ENCODE measurements at regions not wholly inside any gene's neighbourhood (a gene's known extent, or its start where the extent isn't known, plus 50 kb on each side); places are given as distances from the start of the nearest gene placed in this dataset.

DNA sequence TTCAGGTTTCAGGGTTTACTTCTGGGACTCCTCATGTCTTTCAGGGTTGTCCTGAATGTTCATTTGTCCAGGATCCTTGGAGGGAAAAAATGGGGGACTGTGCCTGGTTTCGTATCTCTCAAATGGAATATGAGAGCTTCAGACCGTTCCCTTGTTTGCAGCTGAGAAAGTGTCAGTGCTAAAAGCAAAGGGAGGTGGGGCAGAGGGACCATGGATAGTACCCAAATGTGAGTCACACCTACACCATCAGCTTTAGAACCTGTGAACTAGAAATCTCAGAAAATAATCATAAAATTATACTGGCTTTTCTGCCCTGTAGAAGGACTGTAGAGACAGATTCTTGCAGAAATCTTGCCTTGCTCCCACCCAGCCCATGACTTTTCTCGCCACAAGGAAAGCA, 84.3 kb upstream of the TAF11L2 start:
- Histone ChIP-seq H4K8ac (ENCODE audit: low read depth in 2 of 2, low read length in 2 of 2) (no peak overlapping the region), H4K20me1 (ENCODE audit: insufficient read depth, low read length) (no peaks in the 10 kb centered on the region), H2AK9ac (replicated peaks; ENCODE audit: low read depth, low read length, poor library complexity) (no peak overlapping the region), H3K4ac (ENCODE audit: low read depth, low read length) (no peak overlapping the region), H2AFZ (replicated peaks; ENCODE audit: low read length, poor library complexity) (no peak overlapping the region), H3K23ac (ENCODE audit: low read depth, low read length) (no peak overlapping the region), H2BK15ac (ENCODE audit: low read depth, low read length) (no peak overlapping the region), H3K4me2 (ENCODE audit: low read depth, low read length) (no peak overlapping the region), H3K36me3 (ENCODE audit: control insufficient read depth, insufficient read depth, low read length) (no peaks in the 10 kb centered on the region), H3K27ac (ENCODE audit: insufficient read depth, low read length) (no peak overlapping the region), H3K18ac (ENCODE audit: low read depth, low read length) (no peak overlapping the region), H3K9me1 (ENCODE audit: insufficient read depth, low read length) (no peaks in the 10 kb centered on the region), H3K56ac (ENCODE audit: extremely low read depth, insufficient read depth, low read length) (no peak overlapping the region), H3K79me1 (ENCODE audit: low read depth in 1 of 2, low read length in 2 of 2) (no peaks in the 10 kb centered on the region), H2AK5ac (ENCODE audit: low read depth, low read length) (no peak overlapping the region), H3K4me3 (ENCODE audit: insufficient read depth, low read depth, low read length) (no peak overlapping the region), H2BK5ac (ENCODE audit: low read depth, low read length, poor library complexity, severe bottlenecking) (no peak overlapping the region), H3K27me3 (ENCODE audit: control insufficient read depth, insufficient read depth, low read length) (peaks cover 2% of the 10 kb centered on the region; the same call in 1 of the 2 replicates), H3K9me3 (ENCODE audit: control insufficient read depth, insufficient read depth, low read length) (no peaks in the 10 kb centered on the region), H2BK20ac (ENCODE audit: low read depth, low read length) (no peak overlapping the region), H3K4me1 (ENCODE audit: control insufficient read depth, insufficient read depth, low read length) (no peaks in the 10 kb centered on the region), H3K9ac (ENCODE audit: low read depth, low read length) (no peak overlapping the region), H4K91ac (ENCODE audit: insufficient read depth, low read depth, low read length) (no peak overlapping the region), H2BK120ac (ENCODE audit: low read depth, low read length) (no peak overlapping the region), H3K14ac (replicated peaks; ENCODE audit: low read depth, low read length) (no peak overlapping the region), H4K5ac (ENCODE audit: low read depth, low read length) (no peak overlapping the region)
- intact Hi-C loops (cut with micrococcal nuclease), result no loop called here
- no peak for ATAC-seq (ENCODE audit: low read depth)
- in situ Hi-C loops (cut with MboI; ENCODE audit: low sequenced_read_pairs), result no loop called here
- dilution Hi-C loops (cut with HindIII; ENCODE audit: low sequenced_read_pairs, unreplicated experiment), result no loop called here
- no peak for DNase-seq
- WGBS, 2 experiments (ENCODE audit: extremely low coverage in 2 of 2, insufficient read length in 1 of 2), result no CpG with 5 or more reads among the region's 3 CpGs
- CTCF ChIA-PET, result interaction anchor here (1.0 kb wide), 1 partner anchor 42 kb away, joined by 3 read pairs; no protein-coding TSS in a partner anchor
- BruUV-seq (replicated peaks), result no TSS peak
- POLR2A ChIA-PET (ENCODE audit: unreplicated experiment), result no interaction called here
- TF ChIP-seq MXI1 (IDR thresholded peaks at IDR 0.05; ENCODE audit: borderline replicate concordance, low read depth, low read length) (no peak), NFE2L2 (IDR thresholded peaks at IDR 0.05; ENCODE audit: low read depth, low read length) (no peak), RFX5 (IDR thresholded peaks at IDR 0.05; ENCODE audit: low read depth, low read length) (no peak)

All from IMR-90 (cell line).